H1 (cell line): ENCODE measurements at regions not wholly inside any gene's neighbourhood (a gene's known extent, or its start where the extent isn't known, plus 50 kb on each side); places are given as distances from the start of the nearest gene placed in this dataset.

Experiments used
- CTCF ChIA-PET: fragments of 300-600 bp; sonication (Branson Sonifier 250); formaldehyde crosslinking; loops from one replicate; lab custom pipeline; 2021; ENCODE audit not compliant: partially characterized antibody; lab: Charles Lee
- POLR2A ChIA-PET: fragments of 300-600 bp; sonication (Branson Sonifier 250); formaldehyde crosslinking; loops from one replicate; lab custom pipeline; 2021; ENCODE audit warnings: inconsistent platforms; ENCODE audit not compliant: partially characterized antibody; lab: Charles Lee
- DNase-seq, 2 experiments: peaks; one replicate each; pipeline versions ENCODE4 v3.0.0 to v3.0.0-alpha.2; 2010 to 2022; ENCODE audit warnings: low spot score in 2 of 2, low read depth in 1 of 2, mixed read lengths in 1 of 2
- FAIRE-seq: peaks from 2 replicates; lab custom pipeline; 2011; peaks lifted over from hg19 to GRCh38; lab: Jason Lieb, UNC
- H2AFZ ChIP-seq: 2 replicates; pipeline ENCODE4 v1.8.1; 2012; ENCODE audit warnings: low read length, inconsistent platforms
- H2AK5ac ChIP-seq: 2 replicates; pipeline ENCODE4 v1.6.1; 2013; ENCODE audit warnings: low read depth, low read length
- H2BK120ac ChIP-seq: replicated peaks from 2 replicates; pipeline ENCODE3; 2013; ENCODE audit warnings: low read depth, low read length, inconsistent platforms
- H2BK12ac ChIP-seq: 2 replicates; pipeline ENCODE4 v1.6.1; 2013; ENCODE audit warnings: low read depth, low read length
- H2BK15ac ChIP-seq: 2 replicates; pipeline ENCODE4 v1.6.1; 2013; ENCODE audit warnings: low read length
- H2BK20ac ChIP-seq: 2 replicates; pipeline ENCODE4 v1.6.1; 2013; ENCODE audit warnings: low read length
- H2BK5ac ChIP-seq: 2 replicates; pipeline ENCODE4 v1.6.1; 2013; ENCODE audit warnings: low read depth, low read length
- H3K14ac ChIP-seq: 2 replicates; pipeline ENCODE4 v1.6.1; 2013; ENCODE audit warnings: inconsistent platforms; ENCODE audit not compliant: insufficient read length
- H3K18ac ChIP-seq: 2 replicates; pipeline ENCODE4 v1.6.1; 2013; ENCODE audit warnings: low read length; ENCODE audit errors: extremely low read depth
- H3K23ac ChIP-seq: 2 replicates; pipeline ENCODE4 v1.6.1; 2013; ENCODE audit warnings: inconsistent platforms; ENCODE audit not compliant: insufficient read length
- H3K23me2 ChIP-seq: 2 replicates; pipeline ENCODE4 v1.6.1; 2013; ENCODE audit warnings: low read depth, low read length
- H3K27ac ChIP-seq: 2 replicates; pipeline ENCODE4 v1.6.1; 2011; ENCODE audit warnings: low read depth, low read length, inconsistent platforms
- H3K27me3 ChIP-seq, 4 experiments: replicated peaks in 1 of 4; 1 replicate in 1 of 4; 2 replicates in 3 of 4; pipeline versions ENCODE4 v1.6.1 to v1.8.1; 2011 to 2013; ENCODE audit warnings: low read length in 3 of 4, mild to moderate bottlenecking in 3 of 4, inconsistent platforms in 2 of 4, mixed read lengths in 2 of 4, moderate library complexity in 1 of 4; ENCODE audit not compliant: control insufficient read depth in 3 of 4, insufficient read depth in 3 of 4; ENCODE audit errors: extremely low read depth in 1 of 4
- H3K36me3 ChIP-seq, 4 experiments: 2 replicates each; pipeline versions ENCODE4 v1.6.1 to v1.8.1; 2011 to 2013; ENCODE audit warnings: mild to moderate bottlenecking in 4 of 4, low read length in 3 of 4, moderate library complexity in 2 of 4, control low read depth in 1 of 4, inconsistent platforms in 1 of 4; ENCODE audit not compliant: insufficient read depth in 4 of 4, control insufficient read depth in 2 of 4
- H3K4ac ChIP-seq: replicated peaks from 2 replicates; pipeline ENCODE3; 2013; ENCODE audit warnings: low read length, low read depth, mixed read lengths, inconsistent platforms; ENCODE audit not compliant: insufficient read length
- H3K4me1 ChIP-seq, 4 experiments: replicated peaks in 1 of 4; 1 replicate in 1 of 4; 2 replicates in 3 of 4; pipeline versions ENCODE4 v1.6.1 to v1.8.1; 2011 to 2013; ENCODE audit warnings: low read length in 3 of 4, inconsistent platforms in 2 of 4, mixed read lengths in 1 of 4; ENCODE audit not compliant: insufficient read depth in 4 of 4, control insufficient read depth in 3 of 4
- H3K4me2 ChIP-seq, 2 experiments: 2 replicates each; pipeline versions ENCODE4 v1.6.1 to v1.8.1; 2011 to 2013; ENCODE audit warnings: low read depth in 2 of 2, low read length in 2 of 2, control low read depth in 1 of 2, inconsistent platforms in 1 of 2, mild to moderate bottlenecking in 1 of 2; ENCODE audit not compliant: insufficient read depth in 1 of 2
- H3K4me3 ChIP-seq, 4 experiments: fragments of 200-600, 300-600 bp in 1 of 4; sonication (generic), shearing (Covaris generic), sonication (Bioruptor Twin) in 1 of 4; 2 replicates each; pipeline versions ENCODE4 v1.5.1 to v1.8.1; 2011 to 2016; ENCODE audit warnings: low read length in 4 of 4, low read depth in 3 of 4, control low read depth in 2 of 4, inconsistent platforms in 2 of 4, mild to moderate bottlenecking in 2 of 4, mixed read lengths in 1 of 4, moderate library complexity in 1 of 4; ENCODE audit not compliant: insufficient read depth in 2 of 4; ENCODE audit errors: extremely low read depth in 1 of 4
- H3K56ac ChIP-seq: replicated peaks from 2 replicates; pipeline ENCODE3; 2013; ENCODE audit warnings: low read depth, mild to moderate bottlenecking, mixed read lengths, low read length, inconsistent platforms; ENCODE audit not compliant: insufficient read length
- H3K79me1 ChIP-seq: 2 replicates; pipeline ENCODE4 v1.6.1; 2013; ENCODE audit warnings: low read depth, low read length, control low read depth
- H3K79me2 ChIP-seq, 2 experiments: 2 replicates each; pipeline versions ENCODE4 v1.6.1 to v1.8.1; 2012 to 2013; ENCODE audit warnings: low read length in 2 of 2, mild to moderate bottlenecking in 2 of 2, inconsistent platforms in 1 of 2; ENCODE audit not compliant: insufficient read depth in 2 of 2, control insufficient read depth in 1 of 2
- H3K9ac ChIP-seq, 4 experiments: replicated peaks in 1 of 4; 1 replicate in 1 of 4; 2 replicates in 3 of 4; pipeline versions ENCODE4 v1.6.1 to v1.8.1; 2011 to 2013; ENCODE audit warnings: low read depth in 3 of 4, low read length in 3 of 4, control low read depth in 2 of 4, mild to moderate bottlenecking in 2 of 4, moderate library complexity in 2 of 4, inconsistent platforms in 1 of 4; ENCODE audit errors: extremely low read depth in 1 of 4
- H3K9me3 ChIP-seq, 2 experiments: 2 replicates each; pipeline versions ENCODE4 v1.6.1 to v1.8.1; 2012 to 2013; ENCODE audit warnings: mild to moderate bottlenecking in 2 of 2, moderate library complexity in 2 of 2, control low read depth in 1 of 2, inconsistent platforms in 1 of 2, low read depth in 1 of 2, low read length in 1 of 2, mixed read lengths in 1 of 2; ENCODE audit not compliant: insufficient read depth in 2 of 2
- H4K20me1 ChIP-seq, 2 experiments: replicated peaks in 1 of 2; 2 replicates each; pipeline versions ENCODE3 to v1.8.1; 2011 to 2013; ENCODE audit warnings: inconsistent platforms in 2 of 2, low read length in 2 of 2, mild to moderate bottlenecking in 1 of 2; ENCODE audit not compliant: insufficient read depth in 2 of 2, control insufficient read depth in 1 of 2
- H4K5ac ChIP-seq: 2 replicates; pipeline ENCODE4 v1.6.1; 2013; ENCODE audit warnings: low read length, low read depth, mixed read lengths, inconsistent platforms; ENCODE audit not compliant: insufficient read length
- H4K8ac ChIP-seq: 2 replicates; pipeline ENCODE4 v1.8.0; 2013; ENCODE audit warnings: mild to moderate bottlenecking, moderate library complexity, low read length, inconsistent platforms; ENCODE audit not compliant: insufficient read depth; ENCODE audit errors: extremely low read depth
- H4K91ac ChIP-seq: replicated peaks from 2 replicates; pipeline ENCODE3; 2013; ENCODE audit warnings: low read length, mixed read lengths, inconsistent platforms; ENCODE audit not compliant: insufficient read length
- BCL11A ChIP-seq, 2 experiments: IDR thresholded peaks; one replicate each; pipeline ENCODE4 v1.6.1; 2011; ENCODE audit warnings: low read depth in 2 of 2, low read length in 2 of 2, mild to moderate bottlenecking in 2 of 2
- BRCA1 ChIP-seq: IDR thresholded peaks from 2 replicates; pipeline ENCODE4 v1.6.1; 2012; ENCODE audit warnings: low read depth, low read length, improper control_type of control experiment
- CBX5 ChIP-seq: fragments of 300-800, 300-1000 bp; sonication (generic); IDR thresholded peaks from 2 replicates; pipeline ENCODE4 v1.7.1; 2016; ENCODE audit warnings: antibody characterized with exemption, low read length, low read depth
- CHD2 ChIP-seq: IDR thresholded peaks from 2 replicates; pipeline ENCODE4 v1.6.1; 2012; ENCODE audit warnings: low read length, improper control_type of control experiment
- GABPA ChIP-seq: IDR thresholded peaks from 2 replicates; pipeline ENCODE4 v1.6.1; 2011; ENCODE audit warnings: mild to moderate bottlenecking, low read length, moderate library complexity, borderline replicate concordance; ENCODE audit not compliant: insufficient read depth
- PHF8 ChIP-seq: fragments of 200-600 bp; sonication (generic); conservative IDR thresholded peaks from 2 replicates; pipeline ENCODE4 v1.7.1; 2012; ENCODE audit warnings: low read depth, mild to moderate bottlenecking, inconsistent platforms, low read length, moderate library complexity
- POLR2A ChIP-seq, 2 experiments: IDR thresholded peaks; 1 replicate in 1 of 2; 2 replicates in 1 of 2; pipeline ENCODE4 v1.6.1; 2011; ENCODE audit warnings: low read depth in 2 of 2, low read length in 2 of 2, mild to moderate bottlenecking in 2 of 2; ENCODE audit errors: control extremely low read depth in 1 of 2
- RAD21 ChIP-seq, 2 experiments: IDR thresholded peaks in 1 of 2; conservative IDR thresholded peaks in 1 of 2; 2 replicates each; pipeline ENCODE4 v1.6.1; 2011; ENCODE audit warnings: low read depth in 2 of 2, low read length in 2 of 2, improper control_type of control experiment in 1 of 2, inconsistent platforms in 1 of 2, mild to moderate bottlenecking in 1 of 2, moderate library complexity in 1 of 2
- WGBS, 2 experiments: shearing (Covaris generic) in 1 of 2; methylation state at CpG; one replicate each; pipeline versions ENCODE4 v1.1.6 to v1.1.7; 2013 to 2015; ENCODE audit warnings: low lambda C conversion rate in 2 of 2, mixed read lengths in 2 of 2, inconsistent platforms in 1 of 2, low coverage in 1 of 2, missing lambda C conversion rate in 1 of 2; ENCODE audit not compliant: insufficient replicate concordance in 2 of 2, insufficient coverage in 1 of 2, insufficient read length in 1 of 2; ENCODE audit errors: extremely low coverage in 1 of 2, missing lambda C conversion rate in 1 of 2; 5-methylcytosine and 5-hydroxymethylcytosine counted together

GRCh38 chr17:72566671-72567484 lies 446.1 kb downstream of the SOX9 start:
- no peaks in the 10 kb centered on the region for H3K27me3 ChIP-seq
- H4K5ac ChIP-seq = no peak overlapping the region
- no peaks in the 10 kb centered on the region for H3K23me2 ChIP-seq
- no peak overlapping the region for H2BK20ac ChIP-seq
- peak overlapping the region; percentile 46; the same call in 1 of the 2 replicates for H2BK15ac ChIP-seq
- DNase-seq (no peak), FAIRE-seq (no peak)
- no peaks in the 10 kb centered on the region for H3K36me3 ChIP-seq
- H3K4ac ChIP-seq = no peak overlapping the region
- H2AK5ac ChIP-seq = no peak overlapping the region
- peak overlapping the region; percentile 50; the same call in 1 of the 2 replicates for H2BK12ac ChIP-seq
- H3K4me2 ChIP-seq = no peak overlapping the region
- no peak overlapping the region for H3K23ac ChIP-seq
- H3K4me1 ChIP-seq = peaks cover 0 to 2% (median 0%) of the 10 kb centered on the region in 4 experiments; a peak in 1 of 7 replicates
- H3K79me1 ChIP-seq = no peaks in the 10 kb centered on the region
- no peaks in the 10 kb centered on the region for H3K9me3 ChIP-seq
- H3K4me3 ChIP-seq = no peak overlapping the region
- no peak overlapping the region for H2BK120ac ChIP-seq
- H2AFZ ChIP-seq = no peak overlapping the region
- H3K27ac ChIP-seq = no peak overlapping the region
- H3K14ac ChIP-seq = no peak overlapping the region
- no peak overlapping the region for H3K56ac ChIP-seq
- H4K8ac ChIP-seq = peak overlapping the region; percentile 89
- CTCF ChIA-PET = interaction anchor here (1.0 to 1.5 kb wide), 3 partner anchors 10 to 159 kb away, joined by 3 to 4 read pairs (median 3); no protein-coding TSS in a partner anchor
- H4K91ac ChIP-seq = peak overlapping the region; percentile 13
- POLR2A ChIA-PET = no interaction called here
- H3K79me2 ChIP-seq = no peaks in the 10 kb centered on the region
- no peak overlapping the region for H3K18ac ChIP-seq
- no peak overlapping the region for H3K9ac ChIP-seq
- no peaks in the 10 kb centered on the region for H4K20me1 ChIP-seq
- WGBS, 2 experiments = 73% methylated on average over 8 of the region's 8 CpGs; no CpG with 5 or more reads in 1 of the 2 experiments
- H2BK5ac ChIP-seq = no peak overlapping the region
- TF ChIP-seq CHD2 (no peak), BRCA1 (no peak), PHF8 (no peak), RAD21 (IDR thresholded peaks at IDR 0.05 in 1 of 2, conservative IDR thresholded peaks at IDR 0.05 in 1 of 2; ENCODE audit: low read depth in 2 of 2, low read length in 2 of 2) (no peak), CBX5 (no peak), BCL11A (IDR thresholded peaks at IDR 0.05; ENCODE audit: low read depth in 2 of 2, low read length in 2 of 2) (no peak), GABPA (no peak), POLR2A (IDR thresholded peaks at IDR 0.05; ENCODE audit: control extremely low read depth in 1 of 2, low read depth in 2 of 2, low read length in 2 of 2) (no peak)
